Tibial nerve (tissue), 4 donors: ENCODE measurements at regions not wholly inside any gene's neighbourhood (a gene's known extent, or its start where the extent isn't known, plus 50 kb on each side); places are given as distances from the start of the nearest gene placed in this dataset.

ENCODE experiments used
- DNase-seq, 2 donors: peaks; one replicate each; pipeline ENCODE4 v3.0.0-alpha.2; 2019; ENCODE audit warnings: low spot score in 2 of 2
- H3K27ac ChIP-seq, 4 donors: fragments of 200-600 bp; sonication (generic) in 3 of 4; one replicate each; pipeline ENCODE4 v1.5.1; 2017 to 2019; ENCODE audit warnings: mild to moderate bottlenecking in 1 of 4
- H3K27me3 ChIP-seq, 2 donors: fragments of 200-600 bp; sonication (generic) in 1 of 2; one replicate each; pipeline versions ENCODE4 v1.5.1 to v1.6.0; 2017 to 2019
- H3K36me3 ChIP-seq, 3 donors: fragments of 200-600 bp; sonication (generic); one replicate each; pipeline ENCODE4 v1.5.1; 2018 to 2019
- H3K4me1 ChIP-seq, 4 donors: fragments of 200-600 bp; sonication (generic) in 3 of 4; one replicate each; pipeline ENCODE4 v1.5.1; 2017 to 2019
- H3K4me3 ChIP-seq, 4 donors: fragments of 200-600 bp; sonication (generic) in 3 of 4; one replicate each; pipeline ENCODE4 v1.5.1; 2017 to 2019; ENCODE audit warnings: mild to moderate bottlenecking in 1 of 4, moderate library complexity in 1 of 4
- H3K9me3 ChIP-seq, 4 donors: fragments of 200-600 bp; sonication (generic) in 3 of 4; one replicate each; pipeline ENCODE4 v1.5.1; 2017 to 2019
- EP300 ChIP-seq, 2 donors: sonication (generic); formaldehyde crosslinking; IDR thresholded peaks; one replicate each; pipeline ENCODE4 v1.6.1; 2017; ENCODE audit warnings: antibody characterized with exemption in 2 of 2, mild to moderate bottlenecking in 1 of 2
- POLR2A ChIP-seq, 2 donors: fragments of 450-650 bp; IDR thresholded peaks; one replicate each; pipeline ENCODE4 v1.6.1; 2017; ENCODE audit warnings: antibody characterized with exemption in 2 of 2, mild to moderate bottlenecking in 2 of 2, moderate library complexity in 2 of 2
- whole genome bisulfite sequencing, 2 donors: methylation state at CpG; one replicate each; pipeline ENCODE4 v1.1.5; 2018; 5-methylcytosine and 5-hydroxymethylcytosine counted together
- TF ChIP-seq, protein P1 (sequence below), 5 experiments: fragments of 200-600 bp in 3 of 5; fragments of 450-650 bp in 2 of 5; sonication (generic) in 3 of 5; IDR thresholded peaks; one replicate each; pipeline ENCODE4 v1.5.1; 2016 to 2019; ENCODE audit warnings: antibody characterized with exemption in 5 of 5, mild to moderate bottlenecking in 3 of 5, moderate library complexity in 2 of 5

DNA sequence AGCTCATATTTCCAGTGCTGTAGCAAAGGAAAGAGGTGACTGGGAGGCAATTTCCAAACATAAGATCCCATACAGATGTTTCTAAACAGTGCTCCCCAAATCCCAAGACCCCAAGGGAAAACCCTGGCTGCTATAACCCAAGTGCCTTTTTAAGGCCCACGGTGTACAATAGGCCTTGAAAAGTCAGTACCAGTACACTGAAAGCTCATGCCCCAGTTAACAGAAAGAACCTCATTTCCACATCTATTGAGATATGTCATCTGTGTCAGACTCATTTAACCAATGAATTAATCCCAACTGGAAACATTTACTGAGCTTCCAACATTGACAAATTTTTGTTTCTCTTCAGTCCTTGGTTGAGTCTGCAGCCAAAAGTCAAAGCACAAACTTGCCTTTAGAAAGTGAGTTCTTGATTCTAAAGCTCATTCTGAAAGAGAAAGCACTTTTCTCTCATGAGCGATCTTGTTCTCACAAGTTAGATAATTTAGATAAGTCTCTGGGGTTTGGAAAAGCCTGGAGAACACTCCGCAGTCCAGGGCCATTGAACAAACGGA is 239.8 kb upstream of the ARHGAP20 start:
- Histone ChIP-seq H3K27ac (peak overlapping the region in 2 of 4 donors; percentile 57 to 67), H3K9me3 (no peaks in the 10 kb centered on the region), H3K4me3 (no peak overlapping the region), H3K4me1 (peaks cover 0 to 8% (median 0%) of the 10 kb centered on the region in 4 donors), H3K36me3 (no peaks in the 10 kb centered on the region), H3K27me3 (no peaks in the 10 kb centered on the region)
- WGBS, 2 donors, result 69 to 78% methylated on average over 4 of the region's 4 CpGs
- DNase-seq, result peak in 1 of 2 donors; percentile 5
- no peak for TF ChIP-seq EP300 (IDR thresholded peaks at IDR 0.05)
- TF ChIP-seq, protein P1, sequence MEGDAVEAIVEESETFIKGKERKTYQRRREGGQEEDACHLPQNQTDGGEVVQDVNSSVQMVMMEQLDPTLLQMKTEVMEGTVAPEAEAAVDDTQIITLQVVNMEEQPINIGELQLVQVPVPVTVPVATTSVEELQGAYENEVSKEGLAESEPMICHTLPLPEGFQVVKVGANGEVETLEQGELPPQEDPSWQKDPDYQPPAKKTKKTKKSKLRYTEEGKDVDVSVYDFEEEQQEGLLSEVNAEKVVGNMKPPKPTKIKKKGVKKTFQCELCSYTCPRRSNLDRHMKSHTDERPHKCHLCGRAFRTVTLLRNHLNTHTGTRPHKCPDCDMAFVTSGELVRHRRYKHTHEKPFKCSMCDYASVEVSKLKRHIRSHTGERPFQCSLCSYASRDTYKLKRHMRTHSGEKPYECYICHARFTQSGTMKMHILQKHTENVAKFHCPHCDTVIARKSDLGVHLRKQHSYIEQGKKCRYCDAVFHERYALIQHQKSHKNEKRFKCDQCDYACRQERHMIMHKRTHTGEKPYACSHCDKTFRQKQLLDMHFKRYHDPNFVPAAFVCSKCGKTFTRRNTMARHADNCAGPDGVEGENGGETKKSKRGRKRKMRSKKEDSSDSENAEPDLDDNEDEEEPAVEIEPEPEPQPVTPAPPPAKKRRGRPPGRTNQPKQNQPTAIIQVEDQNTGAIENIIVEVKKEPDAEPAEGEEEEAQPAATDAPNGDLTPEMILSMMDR (IDR thresholded peaks at IDR 0.05), result no peak
- TF ChIP-seq POLR2A (IDR thresholded peaks at IDR 0.05), result no peak

DNA sequence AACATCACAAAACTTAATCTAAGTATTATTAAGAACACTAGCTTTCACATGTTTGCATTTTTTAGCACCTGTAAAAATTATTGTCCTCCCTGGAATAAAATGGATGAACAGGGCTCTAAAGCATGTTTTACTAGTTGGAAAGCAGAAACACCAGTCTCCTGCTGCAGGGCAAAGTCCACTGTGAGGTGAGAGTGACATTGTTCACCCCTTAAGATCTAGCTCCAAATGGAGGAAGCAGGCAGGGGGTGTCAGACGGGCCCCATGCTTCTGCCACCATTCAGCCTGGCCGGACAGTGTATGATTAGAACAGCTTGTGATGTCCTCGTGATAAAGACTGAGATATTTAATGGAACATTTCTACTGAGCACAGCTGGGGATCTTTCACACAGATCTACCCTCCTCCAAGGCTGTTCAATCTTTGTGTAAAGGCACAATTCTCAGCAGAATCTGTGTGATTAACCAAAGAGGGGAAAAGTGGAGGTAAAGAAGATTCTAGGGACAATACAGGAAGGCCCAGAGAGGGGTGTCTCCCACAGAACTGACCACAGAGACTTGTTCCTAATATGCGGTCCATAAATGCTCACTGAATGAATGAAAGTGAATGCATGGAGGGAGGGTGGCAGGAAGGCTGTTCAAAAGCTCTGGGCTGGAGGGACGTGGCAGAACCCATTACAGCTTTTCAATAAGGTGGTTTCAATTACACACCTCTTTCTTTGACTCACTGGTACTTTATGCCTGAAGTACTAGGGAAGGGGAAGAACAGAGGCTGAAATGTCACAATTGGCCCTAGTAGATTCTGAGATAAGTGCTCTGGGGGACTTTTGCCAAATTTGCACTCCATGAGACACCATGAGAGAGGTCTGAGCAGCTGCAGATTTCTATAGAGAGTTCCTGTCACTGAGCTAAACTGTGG is 239.1 kb upstream of the ARHGAP20 start:
- TF ChIP-seq POLR2A (IDR thresholded peaks at IDR 0.05) (no peak), EP300 (IDR thresholded peaks at IDR 0.05) (no peak)
- TF ChIP-seq, protein P1 (IDR thresholded peaks at IDR 0.05), result no peak
- no peak overlapping the region for H3K4me3 ChIP-seq

DNA sequence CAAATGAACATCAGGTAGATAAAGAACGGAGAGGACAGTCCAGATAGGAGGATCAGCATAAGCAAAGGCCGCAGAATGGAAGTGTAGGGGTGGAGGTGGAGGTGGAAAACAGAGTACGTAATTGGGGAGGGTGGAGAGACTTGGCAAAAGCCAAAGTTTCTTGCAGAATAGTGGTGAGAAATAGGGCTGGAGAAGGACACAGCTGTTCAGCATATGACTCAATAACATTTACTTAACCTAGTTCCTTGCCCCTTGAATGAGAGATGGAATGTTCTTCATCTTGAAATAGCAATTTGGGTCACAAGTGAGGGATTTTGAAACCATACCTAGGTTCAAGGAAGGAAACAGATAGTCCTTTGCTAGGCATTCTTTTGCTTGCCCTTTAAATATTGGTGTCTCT is 235.9 kb upstream of the ARHGAP20 start:
- TF ChIP-seq EP300 (IDR thresholded peaks at IDR 0.05), result peak; percentile 15 to 90
- TF ChIP-seq, protein P1 (IDR thresholded peaks at IDR 0.05), result no peak
- H3K9me3 ChIP-seq, result no peaks in the 10 kb centered on the region
- no peaks in the 10 kb centered on the region for H3K27me3 ChIP-seq
- DNase-seq, result peak in 1 of 2 donors; percentile 50
- H3K36me3 ChIP-seq, result no peaks in the 10 kb centered on the region
- no peak overlapping the region for H3K4me3 ChIP-seq
- WGBS, 2 donors, result 65 to 76% methylated on average over 3 of the region's 3 CpGs
- H3K4me1 ChIP-seq, result peaks cover 0 to 8% (median 0%) of the 10 kb centered on the region in 4 donors
- peak overlapping the region in 1 of 4 donors; percentile 65 for H3K27ac ChIP-seq

More for the DNA sequence above, 239.1 kb upstream of the ARHGAP20 start:
- 71 to 85% methylated on average over 5 of the region's 5 CpGs for WGBS, 2 donors
- Histone ChIP-seq H3K4me1 (peaks cover 0 to 8% (median 0%) of the 10 kb centered on the region in 4 donors), H3K36me3 (no peaks in the 10 kb centered on the region), H3K9me3 (no peaks in the 10 kb centered on the region), H3K27me3 (no peaks in the 10 kb centered on the region), H3K27ac (peak overlapping the region in 2 of 4 donors; percentile 57 to 67)
- DNase-seq, result no peak

DNA sequence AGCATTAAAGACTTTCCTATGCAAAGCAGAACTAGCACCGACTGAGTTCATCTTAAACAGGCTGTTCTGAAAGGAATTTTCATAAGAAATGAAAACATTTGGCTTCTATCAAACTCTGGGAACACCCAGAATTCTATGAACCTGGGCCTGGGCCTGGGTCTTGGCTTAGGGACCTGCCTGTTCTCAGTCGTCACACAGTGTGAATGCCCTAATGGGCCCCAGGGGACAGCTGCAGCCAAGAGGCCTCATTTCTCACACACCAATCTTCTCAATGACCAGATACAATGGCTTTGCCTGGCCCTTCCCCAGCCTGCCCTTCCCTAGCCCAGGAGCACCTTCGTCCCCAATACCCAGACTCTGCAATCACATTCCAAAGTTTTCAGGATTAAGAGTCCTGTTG is 234.9 kb upstream of the ARHGAP20 start:
- WGBS, 2 donors, result 48 to 49% methylated on average over 3 of the region's 3 CpGs

DNA sequence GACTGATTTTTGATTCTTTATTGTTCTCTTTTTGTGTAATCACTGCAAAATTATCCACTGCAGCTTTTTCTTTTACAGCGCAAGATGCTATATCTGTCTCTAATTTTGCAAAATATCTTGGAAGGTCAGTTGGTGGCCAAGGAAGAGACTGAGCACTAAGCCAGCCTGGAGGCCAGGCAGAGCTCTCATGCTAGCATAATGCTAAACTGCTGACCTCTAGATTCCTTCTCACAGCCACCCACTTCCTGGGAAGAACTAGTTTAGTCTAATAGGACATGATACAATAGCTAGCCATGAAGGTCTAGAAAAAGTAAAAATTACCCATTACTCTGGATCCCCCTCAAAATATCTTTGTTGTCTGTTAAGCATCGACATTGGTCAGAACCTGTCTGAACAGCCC is 227.2 kb upstream of the ARHGAP20 start:
- no peaks in the 10 kb centered on the region for H3K4me1 ChIP-seq
- H3K27ac ChIP-seq, result no peak overlapping the region
- no peaks in the 10 kb centered on the region for H3K9me3 ChIP-seq
- 78 to 82% methylated on average over 2 of the region's 2 CpGs for WGBS, 2 donors
- no peak overlapping the region for H3K4me3 ChIP-seq
- no peak for TF ChIP-seq POLR2A (IDR thresholded peaks at IDR 0.05)
- TF ChIP-seq EP300 (IDR thresholded peaks at IDR 0.05), result no peak
- TF ChIP-seq, protein P1 (IDR thresholded peaks at IDR 0.05), result no peak
- DNase-seq, result no peak
- no peaks in the 10 kb centered on the region for H3K27me3 ChIP-seq
- no peaks in the 10 kb centered on the region for H3K36me3 ChIP-seq

More for the DNA sequence above, 234.9 kb upstream of the ARHGAP20 start:
- Histone ChIP-seq H3K36me3 (no peaks in the 10 kb centered on the region), H3K27ac (peak overlapping the region in 1 of 4 donors; percentile 40), H3K9me3 (no peaks in the 10 kb centered on the region), H3K4me1 (peaks cover 0 to 8% (median 0%) of the 10 kb centered on the region in 4 donors), H3K4me3 (no peak overlapping the region), H3K27me3 (no peaks in the 10 kb centered on the region)
- TF ChIP-seq POLR2A (IDR thresholded peaks at IDR 0.05), result no peak
- no peak for TF ChIP-seq EP300 (IDR thresholded peaks at IDR 0.05)
- DNase-seq, result peak in 1 of 2 donors; percentile 11
